GM18507 (cell line): ENCODE measurements at regions not wholly inside any gene's neighbourhood (a gene's known extent, or its start where the extent isn't known, plus 50 kb on each side); places are given as distances from the start of the nearest gene placed in this dataset.

Experiments used
- DNase-seq: peaks from one replicate; pipeline ENCODE4 v3.0.0; 2011; ENCODE audit warnings: low read depth; ENCODE audit not compliant: insufficient read length; ENCODE audit errors: extremely low spot score
- FAIRE-seq: peaks from 2 replicates; lab custom pipeline; 2011; peaks lifted over from hg19 to GRCh38; lab: Jason Lieb, UNC

DNA sequence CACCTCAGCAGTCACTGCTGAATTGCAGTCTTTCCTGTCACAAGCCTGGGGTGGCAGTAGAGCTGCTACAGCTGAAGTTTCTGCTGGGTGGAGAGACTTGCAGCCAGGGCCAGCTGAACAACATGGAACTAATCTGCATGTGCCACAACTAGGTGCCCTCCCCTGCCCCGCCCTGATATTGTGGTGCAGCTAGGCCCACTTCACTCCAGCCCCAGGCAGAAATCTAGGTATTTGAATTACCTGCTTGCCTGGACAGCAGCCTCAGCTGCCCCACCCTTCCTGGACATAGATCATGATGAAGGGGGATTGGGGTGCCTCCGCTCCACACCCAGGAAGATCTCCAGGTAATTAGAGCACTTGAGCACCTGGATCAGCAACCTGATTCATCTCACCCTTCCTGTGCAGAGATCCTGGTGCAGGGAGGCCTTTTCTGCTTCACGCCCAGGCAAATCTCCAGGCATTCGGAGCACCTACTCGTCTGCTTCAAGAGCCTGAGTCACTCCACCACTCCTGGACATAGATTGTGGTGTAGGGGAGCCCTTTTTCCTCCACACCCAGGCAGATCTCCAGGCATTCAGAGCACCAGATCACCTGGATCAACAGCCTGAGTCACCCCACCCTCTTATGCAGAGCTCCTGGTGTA lies 477.0 kb downstream of the SOX5 start:
- FAIRE-seq: no peak
- DNase-seq: no peak

GRCh38 chr12:23473071-23473470 lies 476.4 kb downstream of the SOX5 start:
- no peak for FAIRE-seq
- no peak for DNase-seq

- no peak for DNase-seq
- FAIRE-seq: no peak
Observed at GRCh38 chr12:23474438-23474976, 475.0 kb downstream of the SOX5 start.
